Inflammatory macrophage treated with lipopolysaccharide for 1 hour (primary cell): ENCODE measurements at regions not wholly inside any gene's neighbourhood (a gene's known extent, or its start where the extent isn't known, plus 50 kb on each side); places are given as distances from the start of the nearest gene placed in this dataset.

Experiments used
- DNase-seq, 2 donors: peaks; one replicate each; pipeline ENCODE4 v3.0.0-alpha.2; 2020 to 2022

- DNase-seq, result peak; percentile 67 to 79
Measured at GRCh38 chr13:33723772-33724435, 94.0 kb upstream of the RFC3 start.

GRCh38 chr13:33725340-33725739, 92.6 kb upstream of the RFC3 start:
- peak in 1 of 2 donors; percentile 32 for DNase-seq

- peak in 1 of 2 donors; percentile 61 for DNase-seq
Measured at GRCh38 chr13:33727297-33728083, 90.5 kb upstream of the RFC3 start.

GRCh38 chr13:33728271-33729037, 89.5 kb upstream of the RFC3 start:
- DNase-seq, result peak; percentile 46 to 59

GRCh38 chr13:33730147-33730546, 87.8 kb upstream of the RFC3 start:
- peak; percentile 47 to 55 for DNase-seq

- no peak for DNase-seq
Measured at GRCh38 chr13:33730619-33731018, 87.3 kb upstream of the RFC3 start.

GRCh38 chr13:33735276-33735675, 82.7 kb upstream of the RFC3 start:
- DNase-seq, result no peak

- DNase-seq, result no peak
Measured at GRCh38 chr13:33739254-33739653, 78.7 kb upstream of the RFC3 start.

GRCh38 chr13:33740134-33740538, 77.8 kb upstream of the RFC3 start:
- DNase-seq, result no peak

GRCh38 chr13:33742321-33742720, 75.6 kb upstream of the RFC3 start:
- DNase-seq, result no peak

GRCh38 chr13:33743438-33744368, 74.2 kb upstream of the RFC3 start:
- DNase-seq, result no peak

- no peak for DNase-seq
Measured at GRCh38 chr13:33744589-33745369, 73.2 kb upstream of the RFC3 start.

GRCh38 chr13:33745370-33746324, 72.3 kb upstream of the RFC3 start:
- DNase-seq, result no peak

GRCh38 chr13:33746867-33747266, 71.1 kb upstream of the RFC3 start:
- no peak for DNase-seq

GRCh38 chr13:33751151-33751550, 66.8 kb upstream of the RFC3 start:
- DNase-seq, result no peak

GRCh38 chr13:33752094-33752493, 65.9 kb upstream of the RFC3 start:
- no peak for DNase-seq

GRCh38 chr13:33752597-33752996, 65.4 kb upstream of the RFC3 start:
- no peak for DNase-seq

GRCh38 chr13:33756929-33757328, 61.0 kb upstream of the RFC3 start:
- no peak for DNase-seq

GRCh38 chr13:33757713-33758112, 60.2 kb upstream of the RFC3 start:
- DNase-seq, result peak; percentile 6 to 56

GRCh38 chr13:33758113-33758512, 59.8 kb upstream of the RFC3 start:
- DNase-seq, result no peak
